Epidermal melanocyte (primary cell): ENCODE measurements at regions not wholly inside any gene's neighbourhood (a gene's known extent, or its start where the extent isn't known, plus 50 kb on each side); places are given as distances from the start of the nearest gene placed in this dataset.
"Not testable (repeated sequence)": the region's sequence is repeated elsewhere in the genome, so short reads cannot be mapped to it uniquely, and the experiment has no call there.

Experiments used
- DNase-seq: peaks from one replicate; pipeline ENCODE4 v3.0.0; 2011; ENCODE audit warnings: low spot score; ENCODE audit not compliant: insufficient read length

- no peak for DNase-seq
Observed at GRCh38 chr16:59144326-59144725, 410.2 kb upstream of the GOT2 start.

- no peak for DNase-seq
Observed at GRCh38 chr16:59126486-59126885, 392.4 kb upstream of the GOT2 start.

- DNase-seq: no peak
Observed at GRCh38 chr16:59124056-59124455, 389.9 kb upstream of the GOT2 start.

- DNase-seq: no peak
Observed at GRCh38 chr16:59123479-59123878, 389.4 kb upstream of the GOT2 start.

- DNase-seq: no peak
Observed at GRCh38 chr16:59122262-59122537, 388.1 kb upstream of the GOT2 start.

GRCh38 chr16:59121411-59122261 is 387.5 kb upstream of the GOT2 start:
- DNase-seq: no peak

- no peak for DNase-seq
Observed at GRCh38 chr16:59116744-59117143, 382.6 kb upstream of the GOT2 start.

- DNase-seq: no peak
Observed at GRCh38 chr16:59114790-59115189, 380.7 kb upstream of the GOT2 start.

- DNase-seq: no peak
Observed at GRCh38 chr16:59113004-59113670, 379.0 kb upstream of the GOT2 start.

- no peak for DNase-seq
Observed at GRCh38 chr16:59111280-59111679, 377.2 kb upstream of the GOT2 start.

GRCh38 chr16:59108374-59108773 is 374.3 kb upstream of the GOT2 start:
- DNase-seq: no peak

GRCh38 chr16:59096682-59097081 is 362.6 kb upstream of the GOT2 start:
- DNase-seq: not testable (repeated sequence)

- DNase-seq: no peak
Observed at GRCh38 chr16:59090541-59090940, 356.4 kb upstream of the GOT2 start.

- no peak for DNase-seq
Observed at GRCh38 chr16:59088431-59088830, 354.3 kb upstream of the GOT2 start.

GRCh38 chr16:59087641-59088040 is 353.5 kb upstream of the GOT2 start:
- no peak for DNase-seq

- DNase-seq: no peak
Observed at GRCh38 chr16:59067205-59067604, 333.1 kb upstream of the GOT2 start.

- DNase-seq: no peak
Observed at GRCh38 chr16:59060207-59060606, 326.1 kb upstream of the GOT2 start.

GRCh38 chr16:59058250-59058649 is 324.1 kb upstream of the GOT2 start:
- no peak for DNase-seq

GRCh38 chr16:59053911-59054310 is 319.8 kb upstream of the GOT2 start:
- DNase-seq: no peak

- no peak for DNase-seq
Observed at GRCh38 chr16:59052231-59052630, 318.1 kb upstream of the GOT2 start.

GRCh38 chr16:59048876-59049275 is 314.8 kb upstream of the GOT2 start:
- no peak for DNase-seq

GRCh38 chr16:59047114-59047513 is 313.0 kb upstream of the GOT2 start:
- DNase-seq: no peak

GRCh38 chr16:59046335-59046734 is 312.2 kb upstream of the GOT2 start:
- no peak for DNase-seq
